GM21717 (cell line): ENCODE measurements at regions not wholly inside any gene's neighbourhood (a gene's known extent, or its start where the extent isn't known, plus 50 kb on each side); places are given as distances from the start of the nearest gene placed in this dataset.
"Not testable (repeated sequence)": the region's sequence is repeated elsewhere in the genome, so short reads cannot be mapped to it uniquely, and the experiment has no call there.

Source experiments
- ATAC-seq: cut with Tn5 transposase; IDR thresholded peaks from one replicate; pipeline ENCODE4 v1.9.1; 2021; ENCODE audit warnings: mild to moderate bottlenecking, moderate library complexity; ENCODE audit not compliant: unreplicated experiment

- no peak for ATAC-seq
Measured at GRCh38 chr7:49438281-49438680, 335.2 kb upstream of the VWC2 start.

GRCh38 chr7:49443515-49443914 lies 329.9 kb upstream of the VWC2 start:
- ATAC-seq, result no peak

- ATAC-seq, result no peak
Measured at GRCh38 chr7:49453486-49453885, 320.0 kb upstream of the VWC2 start.

GRCh38 chr7:49479441-49479840 lies 294.0 kb upstream of the VWC2 start:
- ATAC-seq, result no peak

DNA sequence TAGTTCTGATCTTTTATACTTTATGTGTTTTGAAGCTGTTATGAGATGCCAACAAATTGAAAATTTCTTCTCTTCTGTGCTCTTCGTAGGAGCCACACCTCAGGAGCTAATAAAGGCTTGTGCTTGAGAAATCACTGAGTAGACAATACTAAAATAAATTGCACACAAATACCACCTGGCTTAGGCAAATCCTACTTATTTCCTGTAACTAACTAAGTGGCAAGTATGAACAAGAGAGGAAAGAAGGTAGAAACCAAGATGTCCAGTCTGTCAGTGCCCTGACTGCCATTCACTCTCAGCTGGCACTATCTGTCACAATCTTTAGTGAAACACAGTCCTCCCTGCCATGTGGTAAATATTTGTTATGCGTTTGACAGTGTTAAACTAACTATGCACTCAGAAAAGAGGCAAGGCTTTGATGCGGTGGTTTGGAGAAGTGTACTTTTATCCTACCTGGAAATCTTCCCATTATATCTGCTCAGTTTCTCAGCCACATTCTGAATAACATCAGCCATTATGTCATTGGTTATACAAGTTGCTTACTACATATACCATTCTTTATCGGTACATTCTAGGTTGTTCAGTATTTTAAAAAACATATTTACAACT lies 293.4 kb upstream of the VWC2 start:
- no peak for ATAC-seq

GRCh38 chr7:49481075-49481474 lies 292.4 kb upstream of the VWC2 start:
- ATAC-seq, result no peak

GRCh38 chr7:49483142-49483541 lies 290.3 kb upstream of the VWC2 start:
- ATAC-seq, result no peak

GRCh38 chr7:49486974-49487829 lies 286.2 kb upstream of the VWC2 start:
- no peak for ATAC-seq

DNA sequence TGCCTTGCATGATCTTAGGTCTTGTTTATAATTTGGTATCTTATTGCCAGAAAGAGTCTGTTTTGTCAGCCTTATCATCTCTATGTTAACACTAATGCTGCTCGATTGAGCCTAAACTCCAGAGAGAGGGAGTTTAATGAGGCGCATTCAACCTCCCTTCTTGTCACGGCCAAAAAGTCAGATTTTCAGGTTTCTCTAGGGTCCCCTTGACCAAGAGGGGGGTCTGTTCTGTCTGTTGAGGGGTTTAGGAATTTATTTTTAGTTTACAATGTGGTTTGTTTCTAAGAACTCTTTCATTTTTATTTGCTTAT lies 285.7 kb upstream of the VWC2 start:
- ATAC-seq, result no peak

GRCh38 chr7:49488573-49488972 lies 284.9 kb upstream of the VWC2 start:
- no peak for ATAC-seq

DNA sequence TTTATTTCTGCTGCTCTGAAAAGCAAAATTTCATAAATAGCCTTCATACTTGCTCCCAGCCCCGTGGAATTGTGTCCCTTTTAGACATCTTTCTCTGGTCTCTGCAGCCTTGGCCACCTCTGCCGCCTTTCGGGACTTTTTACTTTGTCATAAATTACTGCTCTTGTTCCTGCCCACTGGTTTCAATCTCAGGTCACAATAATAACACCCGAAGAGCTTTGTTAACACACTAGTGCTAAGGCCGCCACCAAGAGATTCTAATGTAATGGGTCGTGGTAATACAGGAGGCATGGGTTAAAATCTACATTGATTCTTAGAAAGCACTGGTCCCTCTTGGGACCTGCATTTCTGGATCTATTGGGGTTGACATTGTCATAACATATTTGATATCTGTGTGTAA lies 276.0 kb upstream of the VWC2 start:
- ATAC-seq, result peak; percentile 68

GRCh38 chr7:49500741-49501140 lies 272.7 kb upstream of the VWC2 start:
- no peak for ATAC-seq

DNA sequence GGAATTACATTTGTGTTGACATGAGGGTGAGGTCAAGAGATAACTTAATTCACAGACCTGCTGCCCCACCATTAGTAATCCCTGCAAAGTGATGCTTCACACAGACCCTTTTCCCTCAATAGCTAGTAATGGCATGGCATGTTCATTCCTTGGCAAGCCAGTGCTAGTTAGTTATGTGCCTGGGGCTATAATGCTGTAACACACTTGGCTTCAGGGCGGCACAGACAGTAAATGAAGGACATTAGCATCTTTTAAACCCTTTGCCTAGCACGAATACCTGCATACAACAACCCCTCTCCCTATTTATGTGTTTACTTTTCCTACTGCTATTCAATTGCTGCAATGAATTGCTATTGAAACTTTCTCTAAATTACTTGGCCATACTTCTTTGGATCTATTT lies 266.2 kb upstream of the VWC2 start:
- not testable (repeated sequence) for ATAC-seq

DNA sequence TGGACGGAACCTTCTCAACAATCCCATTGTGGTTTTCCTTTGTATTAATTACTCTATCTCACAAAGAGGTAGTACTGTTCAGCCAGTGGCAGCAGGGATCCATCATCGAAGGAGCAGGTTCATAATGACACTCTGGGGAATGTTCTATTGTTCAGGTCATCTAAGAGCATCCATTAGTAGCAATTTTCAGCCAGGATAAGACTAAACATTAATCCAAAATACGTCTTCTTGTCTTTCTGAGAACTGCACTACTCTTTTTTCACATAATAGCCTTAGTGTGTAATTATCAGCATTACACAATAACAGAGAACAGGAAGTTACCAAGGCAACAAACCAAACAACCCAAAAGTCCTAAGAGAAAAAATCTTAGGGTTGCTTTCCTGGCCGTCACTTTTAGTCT lies 259.5 kb upstream of the VWC2 start:
- no peak for ATAC-seq

GRCh38 chr7:49520951-49521350 lies 252.5 kb upstream of the VWC2 start:
- no peak for ATAC-seq

GRCh38 chr7:49522111-49522510 lies 251.3 kb upstream of the VWC2 start:
- ATAC-seq, result no peak

GRCh38 chr7:49523870-49524269 lies 249.6 kb upstream of the VWC2 start:
- ATAC-seq, result no peak

GRCh38 chr7:49527182-49527581 lies 246.3 kb upstream of the VWC2 start:
- ATAC-seq, result no peak

DNA sequence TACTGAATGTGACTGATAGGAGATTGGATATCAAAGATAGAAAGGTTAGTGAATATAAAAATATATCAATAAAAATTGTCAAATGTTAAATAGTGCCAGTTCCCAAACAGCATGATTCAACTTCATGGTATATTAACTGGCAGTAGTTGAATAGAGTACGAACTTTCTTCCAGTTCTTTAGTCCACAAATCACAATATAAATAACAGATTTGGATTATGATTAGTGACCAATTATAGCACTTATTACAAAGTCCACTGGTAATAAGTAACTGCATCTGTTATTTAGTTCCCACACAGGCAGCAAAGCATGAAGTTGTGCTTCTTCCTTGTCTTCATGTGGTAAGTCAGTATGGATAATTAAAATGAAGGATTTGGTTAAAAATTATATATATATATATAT lies 243.0 kb upstream of the VWC2 start:
- no peak for ATAC-seq

DNA sequence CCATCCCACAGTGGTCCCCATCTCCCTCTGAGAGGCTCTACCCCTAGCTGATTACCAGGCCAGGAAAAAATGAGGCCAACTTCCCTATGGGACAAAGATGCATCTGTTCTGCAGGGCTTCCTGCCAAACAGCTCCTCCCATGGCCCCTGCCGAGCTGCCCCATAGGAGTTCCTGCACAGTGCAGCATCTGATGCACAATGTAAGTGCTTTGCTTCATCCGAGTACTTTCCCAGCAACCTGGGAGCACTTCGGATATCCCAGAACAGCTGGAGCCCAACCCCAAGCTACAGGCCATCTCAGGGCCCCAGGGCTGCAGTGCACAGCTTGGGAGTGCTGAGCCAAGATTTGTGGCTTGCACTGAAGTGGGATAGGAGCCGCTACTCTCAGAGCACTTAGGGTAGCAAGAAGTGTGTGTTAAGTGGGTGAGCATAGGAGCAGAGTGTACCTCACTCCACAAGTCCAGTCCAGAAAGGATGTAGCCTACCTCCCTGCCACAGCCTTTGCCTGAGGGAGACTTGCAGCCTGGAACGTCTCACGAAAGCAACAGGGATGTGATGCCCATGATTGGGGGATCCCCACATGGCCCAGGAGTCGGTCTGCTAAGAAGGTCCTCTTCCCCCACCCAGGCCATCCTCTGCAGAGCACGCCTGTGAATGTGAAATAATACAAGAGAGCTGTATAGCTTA lies 209.6 kb upstream of the VWC2 start:
- peak; percentile 37 for ATAC-seq

DNA sequence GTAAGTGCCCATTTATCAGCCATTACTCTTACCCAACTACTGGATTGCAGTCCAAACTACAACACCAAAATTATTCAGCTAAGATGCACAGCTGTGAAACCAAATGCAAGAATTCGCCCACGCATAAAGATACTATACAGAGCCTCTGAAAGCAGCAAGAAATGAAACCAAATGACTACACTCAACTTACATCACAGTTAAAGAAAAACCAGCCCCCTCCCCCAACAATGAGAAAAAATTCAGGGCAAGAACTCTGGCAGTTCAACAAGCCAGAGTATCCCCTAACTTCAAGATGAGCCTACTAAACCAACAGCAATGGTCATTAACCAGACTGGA lies 209.1 kb upstream of the VWC2 start:
- peak; percentile 91 for ATAC-seq

DNA sequence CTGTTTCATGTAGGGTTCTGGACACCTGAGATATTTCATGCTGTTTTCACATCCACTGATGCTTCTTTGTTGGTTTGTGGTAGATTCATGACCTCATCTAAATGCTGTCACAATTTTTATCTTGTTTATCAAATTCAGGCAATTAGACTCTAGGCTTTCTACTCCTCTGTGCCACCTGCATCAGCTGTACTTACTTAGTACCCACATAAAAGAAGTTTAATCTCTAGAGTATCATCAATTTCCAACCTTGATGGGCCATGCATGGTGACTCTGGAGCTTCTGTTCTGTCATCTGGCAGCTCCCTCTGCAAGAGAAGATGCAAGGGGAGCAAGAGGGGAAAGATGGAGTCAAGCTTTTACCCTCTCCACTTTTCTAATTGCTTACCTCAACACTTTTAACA lies 195.9 kb upstream of the VWC2 start:
- ATAC-seq, result no peak
